Skeletal muscle satellite cell (primary cell): ENCODE measurements at regions not wholly inside any gene's neighbourhood (a gene's known extent, or its start where the extent isn't known, plus 50 kb on each side); places are given as distances from the start of the nearest gene placed in this dataset.

Source experiments
- H3K27me3 ChIP-seq: 2 replicates; pipeline ENCODE4 v1.7.0; 2013; ENCODE audit warnings: low read length; ENCODE audit not compliant: control insufficient read depth, insufficient read depth
- H3K36me3 ChIP-seq: 2 replicates; pipeline ENCODE4 v1.7.0; 2013; ENCODE audit warnings: mild to moderate bottlenecking, control low read depth, low read length; ENCODE audit not compliant: insufficient read depth
- H3K4me1 ChIP-seq: 2 replicates; pipeline ENCODE4 v1.7.0; 2013; ENCODE audit warnings: low read length; ENCODE audit not compliant: control insufficient read depth, insufficient read depth
- H3K4me2 ChIP-seq: 2 replicates; pipeline ENCODE4 v1.7.0; 2013; ENCODE audit warnings: mild to moderate bottlenecking, low read length
- H3K4me3 ChIP-seq: 2 replicates; pipeline ENCODE4 v1.7.0; 2013; ENCODE audit warnings: low read length
- H3K9ac ChIP-seq: 2 replicates; pipeline ENCODE4 v1.7.0; 2013; ENCODE audit warnings: mild to moderate bottlenecking, low read depth, low read length, moderate library complexity
- H3K9me3 ChIP-seq: replicated peaks from 2 replicates; pipeline ENCODE4 v1.7.0; 2013; ENCODE audit warnings: mild to moderate bottlenecking, control low read depth, low read length

GRCh38 chr14:89571491-89571890, 154.5 kb upstream of the FOXN3 start:
- H3K4me1 ChIP-seq: peaks cover 10% of the 10 kb centered on the region
- H3K27me3 ChIP-seq: no peaks in the 10 kb centered on the region
- no peak overlapping the region for H3K4me3 ChIP-seq
- no peaks in the 10 kb centered on the region for H3K36me3 ChIP-seq
- H3K4me2 ChIP-seq: no peak overlapping the region
- H3K9me3 ChIP-seq: no peaks in the 10 kb centered on the region
- no peak overlapping the region for H3K9ac ChIP-seq

- no peak overlapping the region for H3K4me2 ChIP-seq
- H3K9me3 ChIP-seq: no peaks in the 10 kb centered on the region
- H3K9ac ChIP-seq: no peak overlapping the region
- H3K36me3 ChIP-seq: no peaks in the 10 kb centered on the region
- H3K4me3 ChIP-seq: no peak overlapping the region
- H3K27me3 ChIP-seq: no peaks in the 10 kb centered on the region
- H3K4me1 ChIP-seq: peaks cover 9% of the 10 kb centered on the region
Observed at GRCh38 chr14:89566644-89567415, 149.8 kb upstream of the FOXN3 start.

GRCh38 chr14:89566180-89566579, 149.1 kb upstream of the FOXN3 start:
- Histone ChIP-seq H3K9ac (no peak overlapping the region), H3K4me2 (no peak overlapping the region), H3K27me3 (no peaks in the 10 kb centered on the region), H3K4me1 (peaks cover 9% of the 10 kb centered on the region), H3K9me3 (no peaks in the 10 kb centered on the region), H3K4me3 (no peak overlapping the region), H3K36me3 (no peaks in the 10 kb centered on the region)

- Histone ChIP-seq H3K4me1 (peaks cover 9% of the 10 kb centered on the region), H3K4me3 (no peak overlapping the region), H3K4me2 (no peak overlapping the region), H3K27me3 (no peaks in the 10 kb centered on the region), H3K36me3 (no peaks in the 10 kb centered on the region), H3K9ac (no peak overlapping the region), H3K9me3 (no peaks in the 10 kb centered on the region)
Observed at GRCh38 chr14:89565607-89566006, 148.6 kb upstream of the FOXN3 start.

- Histone ChIP-seq H3K9ac (no peak overlapping the region), H3K9me3 (no peaks in the 10 kb centered on the region), H3K36me3 (no peaks in the 10 kb centered on the region), H3K4me3 (no peak overlapping the region), H3K4me1 (peaks cover 9% of the 10 kb centered on the region), H3K4me2 (peak overlapping the region; percentile 65), H3K27me3 (no peaks in the 10 kb centered on the region)
Observed at GRCh38 chr14:89564989-89565388, 148.0 kb upstream of the FOXN3 start.

- H3K4me3 ChIP-seq: no peak overlapping the region
- H3K27me3 ChIP-seq: no peaks in the 10 kb centered on the region
- H3K4me1 ChIP-seq: peaks cover 9% of the 10 kb centered on the region
- H3K36me3 ChIP-seq: no peaks in the 10 kb centered on the region
- H3K9ac ChIP-seq: no peak overlapping the region
- no peaks in the 10 kb centered on the region for H3K9me3 ChIP-seq
- peak overlapping the region; percentile 65 for H3K4me2 ChIP-seq
Observed at GRCh38 chr14:89564286-89564957, 147.4 kb upstream of the FOXN3 start.

GRCh38 chr14:89563471-89563870, 146.4 kb upstream of the FOXN3 start:
- Histone ChIP-seq H3K4me3 (no peak overlapping the region), H3K9me3 (no peaks in the 10 kb centered on the region), H3K27me3 (no peaks in the 10 kb centered on the region), H3K4me2 (no peak overlapping the region), H3K36me3 (no peaks in the 10 kb centered on the region), H3K4me1 (peaks cover 9% of the 10 kb centered on the region), H3K9ac (no peak overlapping the region)

GRCh38 chr14:89551955-89552354, 134.9 kb upstream of the FOXN3 start:
- Histone ChIP-seq H3K4me2 (no peak overlapping the region), H3K36me3 (no peaks in the 10 kb centered on the region), H3K9ac (no peak overlapping the region), H3K4me1 (no peaks in the 10 kb centered on the region), H3K4me3 (no peak overlapping the region), H3K9me3 (no peaks in the 10 kb centered on the region), H3K27me3 (no peaks in the 10 kb centered on the region)

- Histone ChIP-seq H3K27me3 (no peaks in the 10 kb centered on the region), H3K36me3 (no peaks in the 10 kb centered on the region), H3K4me2 (no peak overlapping the region), H3K4me1 (no peaks in the 10 kb centered on the region), H3K9me3 (no peaks in the 10 kb centered on the region), H3K9ac (no peak overlapping the region), H3K4me3 (no peak overlapping the region)
Observed at GRCh38 chr14:89551432-89551831, 134.4 kb upstream of the FOXN3 start.

- Histone ChIP-seq H3K4me3 (no peak overlapping the region), H3K4me2 (no peak overlapping the region), H3K9me3 (no peaks in the 10 kb centered on the region), H3K9ac (no peak overlapping the region), H3K36me3 (no peaks in the 10 kb centered on the region), H3K27me3 (no peaks in the 10 kb centered on the region), H3K4me1 (no peaks in the 10 kb centered on the region)
Observed at GRCh38 chr14:89550821-89551220, 133.8 kb upstream of the FOXN3 start.

GRCh38 chr14:89549381-89550125, 132.5 kb upstream of the FOXN3 start:
- Histone ChIP-seq H3K36me3 (no peaks in the 10 kb centered on the region), H3K9ac (no peak overlapping the region), H3K27me3 (no peaks in the 10 kb centered on the region), H3K4me2 (no peak overlapping the region), H3K4me1 (no peaks in the 10 kb centered on the region), H3K4me3 (no peak overlapping the region), H3K9me3 (no peaks in the 10 kb centered on the region)
